Esophagus squamous epithelium (tissue), 4 donors: ENCODE measurements at regions not wholly inside any gene's neighbourhood (a gene's known extent, or its start where the extent isn't known, plus 50 kb on each side); places are given as distances from the start of the nearest gene placed in this dataset.

ENCODE experiments used
- POLR2A ChIP-seq, 4 donors: fragments of 450-650 bp; IDR thresholded peaks; one replicate each; pipeline ENCODE4 v1.6.1; 2017; ENCODE audit warnings: antibody characterized with exemption in 4 of 4, mild to moderate bottlenecking in 4 of 4, moderate library complexity in 3 of 4
- TF ChIP-seq, protein P1 (sequence below), 6 experiments: fragments of 450-650 bp in 4 of 6; fragments of 200-600 bp in 2 of 6; sonication (generic) in 2 of 6; IDR thresholded peaks; one replicate each; pipeline ENCODE4 v1.5.1; 2016 to 2019; ENCODE audit warnings: antibody characterized with exemption in 6 of 6, mild to moderate bottlenecking in 4 of 6, moderate library complexity in 4 of 6

GRCh38 chr2:225865468-225865867 lies 466.0 kb downstream of the NYAP2 start:
- TF ChIP-seq, protein P1, sequence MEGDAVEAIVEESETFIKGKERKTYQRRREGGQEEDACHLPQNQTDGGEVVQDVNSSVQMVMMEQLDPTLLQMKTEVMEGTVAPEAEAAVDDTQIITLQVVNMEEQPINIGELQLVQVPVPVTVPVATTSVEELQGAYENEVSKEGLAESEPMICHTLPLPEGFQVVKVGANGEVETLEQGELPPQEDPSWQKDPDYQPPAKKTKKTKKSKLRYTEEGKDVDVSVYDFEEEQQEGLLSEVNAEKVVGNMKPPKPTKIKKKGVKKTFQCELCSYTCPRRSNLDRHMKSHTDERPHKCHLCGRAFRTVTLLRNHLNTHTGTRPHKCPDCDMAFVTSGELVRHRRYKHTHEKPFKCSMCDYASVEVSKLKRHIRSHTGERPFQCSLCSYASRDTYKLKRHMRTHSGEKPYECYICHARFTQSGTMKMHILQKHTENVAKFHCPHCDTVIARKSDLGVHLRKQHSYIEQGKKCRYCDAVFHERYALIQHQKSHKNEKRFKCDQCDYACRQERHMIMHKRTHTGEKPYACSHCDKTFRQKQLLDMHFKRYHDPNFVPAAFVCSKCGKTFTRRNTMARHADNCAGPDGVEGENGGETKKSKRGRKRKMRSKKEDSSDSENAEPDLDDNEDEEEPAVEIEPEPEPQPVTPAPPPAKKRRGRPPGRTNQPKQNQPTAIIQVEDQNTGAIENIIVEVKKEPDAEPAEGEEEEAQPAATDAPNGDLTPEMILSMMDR (IDR thresholded peaks at IDR 0.05): no peak
- TF ChIP-seq POLR2A (IDR thresholded peaks at IDR 0.05): no peak
